ENCODE measurements at regions not wholly inside any gene's neighbourhood (a gene's known extent, or its start where the extent isn't known, plus 50 kb on each side); places are given as distances from the start of the nearest gene placed in this dataset.

- H3K36me3 ChIP-seq (ENCODE audit: low read depth), result no peaks in the 10 kb centered on the region
- H3K4me1 ChIP-seq (ENCODE audit: low read depth), result no peaks in the 10 kb centered on the region
- intact Hi-C loops (cut with DNase I, micrococcal nuclease), result no loop called here
- no peak for ATAC-seq
- no peak overlapping the region for H3K4me3 ChIP-seq
- DNase-seq, result no peak
- no peaks in the 10 kb centered on the region for H3K9me3 ChIP-seq
- TF ChIP-seq CTCF (IDR thresholded peaks at IDR 0.05), result no peak
Measured at GRCh38 chr20:39227416-39227815, 265.3 kb downstream of the DHX35 start.

- intact Hi-C loops (cut with DNase I, micrococcal nuclease), result no loop called here
- no peaks in the 10 kb centered on the region for H3K4me1 ChIP-seq (ENCODE audit: low read depth)
- H3K36me3 ChIP-seq (ENCODE audit: low read depth), result no peaks in the 10 kb centered on the region
- H3K4me3 ChIP-seq, result no peak overlapping the region
- DNase-seq, result no peak
- H3K9me3 ChIP-seq, result no peaks in the 10 kb centered on the region
- TF ChIP-seq CTCF (IDR thresholded peaks at IDR 0.05), result no peak
- ATAC-seq, result no peak
Measured at GRCh38 chr20:39225978-39226377, 263.8 kb downstream of the DHX35 start.

- intact Hi-C loops (cut with DNase I, micrococcal nuclease), result no loop called here
- Histone ChIP-seq H3K9me3 (no peaks in the 10 kb centered on the region), H3K36me3 (ENCODE audit: low read depth) (no peaks in the 10 kb centered on the region), H3K4me3 (no peak overlapping the region), H3K4me1 (ENCODE audit: low read depth) (no peaks in the 10 kb centered on the region)
- DNase-seq (no peak), ATAC-seq (no peak)
- TF ChIP-seq CTCF (IDR thresholded peaks at IDR 0.05), result no peak
Measured at GRCh38 chr20:39225536-39225935, 263.4 kb downstream of the DHX35 start.

GRCh38 chr20:39222101-39222500 lies 260.0 kb downstream of the DHX35 start:
- intact Hi-C loops (cut with DNase I, micrococcal nuclease), result no loop called here

GRCh38 chr20:39216195-39216594 lies 254.1 kb downstream of the DHX35 start:
- no peaks in the 10 kb centered on the region for H3K9me3 ChIP-seq
- H3K4me1 ChIP-seq (ENCODE audit: low read depth), result no peaks in the 10 kb centered on the region
- no peak overlapping the region for H3K4me3 ChIP-seq
- no peak for TF ChIP-seq CTCF (IDR thresholded peaks at IDR 0.05)
- no peak for DNase-seq
- no peak for ATAC-seq
- intact Hi-C loops (cut with DNase I, micrococcal nuclease), result no loop called here
- H3K36me3 ChIP-seq (ENCODE audit: low read depth), result no peaks in the 10 kb centered on the region

More at GRCh38 chr20:39222101-39222500, 260.0 kb downstream of the DHX35 start:
- Histone ChIP-seq H3K4me3 (no peak overlapping the region), H3K9me3 (no peaks in the 10 kb centered on the region), H3K36me3 (ENCODE audit: low read depth) (no peaks in the 10 kb centered on the region), H3K4me1 (ENCODE audit: low read depth) (no peaks in the 10 kb centered on the region)
- DNase-seq (no peak), ATAC-seq (no peak)
- TF ChIP-seq CTCF (IDR thresholded peaks at IDR 0.05), result no peak

GRCh38 chr20:39214828-39215227 lies 252.7 kb downstream of the DHX35 start:
- Histone ChIP-seq H3K4me3 (no peak overlapping the region), H3K36me3 (ENCODE audit: low read depth) (no peaks in the 10 kb centered on the region), H3K4me1 (ENCODE audit: low read depth) (no peaks in the 10 kb centered on the region), H3K9me3 (no peaks in the 10 kb centered on the region)
- ATAC-seq, result no peak
- intact Hi-C loops (cut with DNase I, micrococcal nuclease), result no loop called here
- DNase-seq, result no peak
- no peak for TF ChIP-seq CTCF (IDR thresholded peaks at IDR 0.05)
